ENCODE measurements at regions not wholly inside any gene's neighbourhood (a gene's known extent, or its start where the extent isn't known, plus 50 kb on each side); places are given as distances from the start of the nearest gene placed in this dataset.

GRCh38 chr17:79528592-79529125 is 82.2 kb downstream of the RBFOX3 start:
- Histone ChIP-seq H3K27ac (no peak overlapping the region), H3K4me3 (no peak overlapping the region), H3K36me3 (no peaks in the 10 kb centered on the region), H3K4me1 (no peaks in the 10 kb centered on the region), H3K9me3 (no peaks in the 10 kb centered on the region), H3K27me3 (no peaks in the 10 kb centered on the region)
- no peak for DNase-seq
- TF ChIP-seq POLR2A (IDR thresholded peaks at IDR 0.05) = no peak
- TF ChIP-seq CTCF (IDR thresholded peaks at IDR 0.05) = no peak
- intact Hi-C loops (cut with DNase I; ENCODE audit: low total_unique reads) = no loop called here

DNA sequence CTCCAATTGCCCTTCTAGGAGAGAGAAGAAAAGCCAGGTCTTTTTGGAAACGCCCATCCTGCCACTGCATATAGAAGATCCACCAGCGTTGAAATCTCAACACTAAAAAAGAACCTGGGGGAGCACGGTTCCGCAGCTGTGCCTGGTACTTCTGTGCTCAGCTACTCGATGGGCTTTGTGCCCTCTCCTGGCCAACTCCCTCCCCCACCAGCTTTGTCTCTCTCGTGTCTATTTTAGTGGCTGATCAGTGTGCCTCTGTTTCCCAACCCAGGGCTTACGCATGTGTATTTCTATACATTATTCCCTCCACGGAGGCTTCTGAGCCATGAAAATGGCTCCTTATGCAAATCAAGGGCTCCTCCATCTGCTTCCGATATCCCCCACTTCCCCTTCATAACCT is 83.5 kb downstream of the RBFOX3 start:
- TF ChIP-seq POLR2A (IDR thresholded peaks at IDR 0.05) = no peak
- TF ChIP-seq CTCF (IDR thresholded peaks at IDR 0.05) = no peak
- no peak overlapping the region for H3K4me3 ChIP-seq
- H3K9me3 ChIP-seq = no peaks in the 10 kb centered on the region
- no peaks in the 10 kb centered on the region for H3K4me1 ChIP-seq
- no peak for DNase-seq
- intact Hi-C loops (cut with DNase I; ENCODE audit: low total_unique reads) = no loop called here
- no peaks in the 10 kb centered on the region for H3K36me3 ChIP-seq
- H3K27me3 ChIP-seq = no peaks in the 10 kb centered on the region
- no peak overlapping the region for H3K27ac ChIP-seq

DNA sequence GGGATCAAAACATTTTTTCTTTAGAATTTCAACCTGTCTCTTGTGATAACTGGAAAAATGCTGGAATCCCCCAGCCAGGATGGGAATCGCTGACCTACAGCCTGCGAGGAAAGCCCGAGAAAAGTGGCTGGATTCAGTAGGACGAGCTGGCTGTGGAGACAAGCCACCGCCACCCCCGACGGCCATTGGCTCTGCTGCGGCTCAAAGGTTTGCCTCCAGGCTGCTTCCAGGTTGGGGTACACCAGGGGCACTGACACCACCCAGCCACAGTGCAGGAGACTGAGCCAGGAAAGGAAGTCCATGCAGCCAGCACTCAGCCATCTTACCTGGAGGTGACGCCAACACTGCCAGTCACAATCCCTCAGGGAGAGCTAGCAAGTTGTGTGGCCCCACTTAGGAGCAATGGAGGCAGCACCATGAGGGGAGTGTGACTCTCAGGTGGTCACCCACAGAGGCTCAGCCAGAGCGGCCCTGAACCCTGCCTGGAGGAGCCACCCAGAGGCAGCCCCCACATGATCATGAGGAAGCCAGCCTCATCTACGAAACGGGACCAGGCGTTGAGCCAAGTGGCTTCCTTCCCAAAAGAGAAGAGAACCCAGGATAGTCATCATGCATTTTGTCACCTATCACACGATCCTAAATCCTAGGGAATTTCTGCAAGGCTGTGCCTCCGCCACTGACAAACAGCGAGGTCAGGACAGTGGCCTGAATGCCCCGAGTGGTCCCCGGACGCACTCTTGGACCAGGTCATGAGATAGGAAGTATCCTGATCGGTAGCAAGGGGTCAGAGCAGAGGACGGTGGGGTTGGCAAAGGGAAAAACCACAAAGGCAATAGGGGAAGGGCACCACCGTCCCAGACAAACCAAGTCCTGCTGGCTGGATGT is 84.8 kb downstream of the RBFOX3 start:
- no peaks in the 10 kb centered on the region for H3K36me3 ChIP-seq
- H3K27me3 ChIP-seq = no peaks in the 10 kb centered on the region
- H3K4me3 ChIP-seq = no peak overlapping the region
- TF ChIP-seq POLR2A (IDR thresholded peaks at IDR 0.05) (no peak), CTCF (IDR thresholded peaks at IDR 0.05) (no peak)
- H3K4me1 ChIP-seq = no peaks in the 10 kb centered on the region
- no peak overlapping the region for H3K27ac ChIP-seq
- H3K9me3 ChIP-seq = no peaks in the 10 kb centered on the region
- no peak for DNase-seq
- intact Hi-C loops (cut with DNase I; ENCODE audit: low total_unique reads) = no loop called here

- Histone ChIP-seq H3K4me1 (no peaks in the 10 kb centered on the region), H3K27ac (no peak overlapping the region), H3K27me3 (no peaks in the 10 kb centered on the region), H3K9me3 (no peaks in the 10 kb centered on the region), H3K4me3 (no peak overlapping the region), H3K36me3 (no peaks in the 10 kb centered on the region)
- intact Hi-C loops (cut with DNase I; ENCODE audit: low total_unique reads) = no loop called here
- DNase-seq = no peak
- no peak for TF ChIP-seq POLR2A (IDR thresholded peaks at IDR 0.05)
- TF ChIP-seq CTCF (IDR thresholded peaks at IDR 0.05) = no peak
Observed at GRCh38 chr17:79524213-79525187, 86.4 kb downstream of the RBFOX3 start.

Data from uterus (tissue), 3 donors.